ENCODE measurements at regions not wholly inside any gene's neighbourhood (a gene's known extent, or its start where the extent isn't known, plus 50 kb on each side); places are given as distances from the start of the nearest gene placed in this dataset.

- no peak for TF ChIP-seq CTCF (IDR thresholded peaks at IDR 0.05; ENCODE audit: insufficient read depth, low read length, poor library complexity, severe bottlenecking)
- TF ChIP-seq EZH2phosphoT487 (conservative IDR thresholded peaks at IDR 0.05; ENCODE audit: low read length) = no peak
These were observed 595.1 kb upstream of the ATP2B1 start for GRCh38 chr12:90303771-90304170.
